Testis (tissue), 2 donors: ENCODE measurements at regions not wholly inside any gene's neighbourhood (a gene's known extent, or its start where the extent isn't known, plus 50 kb on each side); places are given as distances from the start of the nearest gene placed in this dataset.

Experiments
- POLR2A ChIP-seq: fragments of 450-650 bp; IDR thresholded peaks from one replicate; pipeline ENCODE4 v1.6.1; 2017; ENCODE audit warnings: antibody characterized with exemption, mild to moderate bottlenecking, moderate library complexity
- TF ChIP-seq, protein P1 (sequence below), 3 experiments: fragments of 450-650 bp in 2 of 3; fragments of 200-600 bp in 1 of 3; sonication (generic) in 1 of 3; IDR thresholded peaks; one replicate each; pipeline ENCODE4 v1.5.1; 2016 to 2019; ENCODE audit warnings: antibody characterized with exemption in 3 of 3, mild to moderate bottlenecking in 2 of 3, moderate library complexity in 1 of 3

DNA sequence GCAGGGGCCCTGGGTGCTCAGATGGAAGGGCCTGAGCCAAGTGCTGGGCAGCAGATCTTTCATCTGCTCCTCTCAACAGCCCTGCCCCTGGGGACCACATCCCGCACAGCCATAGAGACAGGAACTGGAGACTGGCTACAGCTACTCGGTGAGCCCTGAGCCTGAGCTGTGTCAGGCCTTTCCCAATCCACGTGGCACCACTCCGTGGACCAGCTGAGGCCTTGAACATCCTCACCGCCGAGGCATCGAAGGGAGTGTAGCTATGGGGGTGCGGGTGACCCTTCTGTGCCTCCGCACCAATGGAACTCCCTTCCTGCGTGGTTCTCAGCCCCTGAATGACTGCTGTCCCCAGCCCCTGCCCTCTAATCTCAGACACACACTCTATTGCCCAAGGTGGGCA, 362.7 kb upstream of the SHH start:
- TF ChIP-seq, protein P1, sequence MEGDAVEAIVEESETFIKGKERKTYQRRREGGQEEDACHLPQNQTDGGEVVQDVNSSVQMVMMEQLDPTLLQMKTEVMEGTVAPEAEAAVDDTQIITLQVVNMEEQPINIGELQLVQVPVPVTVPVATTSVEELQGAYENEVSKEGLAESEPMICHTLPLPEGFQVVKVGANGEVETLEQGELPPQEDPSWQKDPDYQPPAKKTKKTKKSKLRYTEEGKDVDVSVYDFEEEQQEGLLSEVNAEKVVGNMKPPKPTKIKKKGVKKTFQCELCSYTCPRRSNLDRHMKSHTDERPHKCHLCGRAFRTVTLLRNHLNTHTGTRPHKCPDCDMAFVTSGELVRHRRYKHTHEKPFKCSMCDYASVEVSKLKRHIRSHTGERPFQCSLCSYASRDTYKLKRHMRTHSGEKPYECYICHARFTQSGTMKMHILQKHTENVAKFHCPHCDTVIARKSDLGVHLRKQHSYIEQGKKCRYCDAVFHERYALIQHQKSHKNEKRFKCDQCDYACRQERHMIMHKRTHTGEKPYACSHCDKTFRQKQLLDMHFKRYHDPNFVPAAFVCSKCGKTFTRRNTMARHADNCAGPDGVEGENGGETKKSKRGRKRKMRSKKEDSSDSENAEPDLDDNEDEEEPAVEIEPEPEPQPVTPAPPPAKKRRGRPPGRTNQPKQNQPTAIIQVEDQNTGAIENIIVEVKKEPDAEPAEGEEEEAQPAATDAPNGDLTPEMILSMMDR (IDR thresholded peaks at IDR 0.05) = no peak
- no peak for TF ChIP-seq POLR2A
